SH-SY5Y (cell line): ENCODE measurements at regions not wholly inside any gene's neighbourhood (a gene's known extent, or its start where the extent isn't known, plus 50 kb on each side); places are given as distances from the start of the nearest gene placed in this dataset.

ENCODE experiments used
- GATA2 ChIP-seq: IDR thresholded peaks from 2 replicates; pipeline ENCODE4 v1.6.1; 2011; ENCODE audit warnings: mild to moderate bottlenecking, low read depth, low read length
- GATA3 ChIP-seq: IDR thresholded peaks from 2 replicates; pipeline ENCODE4 v1.6.1; 2011; ENCODE audit warnings: low read depth, mild to moderate bottlenecking, low read length, moderate library complexity

DNA sequence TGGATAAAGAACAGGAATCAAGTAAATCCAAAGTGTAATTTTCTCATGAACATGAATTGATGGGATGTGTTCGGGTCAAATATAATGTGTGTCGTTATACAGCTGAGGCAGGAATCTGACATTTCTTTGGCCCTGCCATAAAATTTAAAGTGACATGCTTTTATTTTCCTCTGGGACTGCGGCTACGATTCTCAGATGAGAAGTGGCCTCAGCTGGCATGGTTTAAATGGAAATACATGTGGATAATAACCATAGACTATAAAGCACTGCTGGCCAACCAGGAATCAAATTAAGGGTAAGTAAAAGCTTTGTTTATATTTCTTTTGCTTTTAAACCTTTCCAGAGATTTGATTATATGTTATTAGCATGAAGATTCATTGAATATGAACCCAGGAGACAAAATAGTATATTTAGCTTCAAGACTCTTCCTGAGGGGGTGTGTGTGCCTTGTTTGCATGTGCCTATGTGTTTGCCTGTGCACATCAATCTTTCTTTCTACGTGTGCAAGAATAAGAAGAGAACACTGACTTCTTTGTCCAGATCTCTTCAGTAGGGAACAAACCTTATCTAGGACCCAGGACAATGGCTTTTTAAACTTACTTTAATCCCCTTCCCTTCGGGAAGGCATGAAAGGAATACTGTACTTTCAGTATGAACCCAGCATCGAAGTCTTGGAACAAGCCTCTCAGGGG is 629.0 kb upstream of the PFKP start:
- TF ChIP-seq GATA2: no peak
- TF ChIP-seq GATA3: no peak
